ENCODE measurements at regions not wholly inside any gene's neighbourhood (a gene's known extent, or its start where the extent isn't known, plus 50 kb on each side); places are given as distances from the start of the nearest gene placed in this dataset.
"Not testable (repeated sequence)": the region's sequence is repeated elsewhere in the genome, so short reads cannot be mapped to it uniquely, and the experiment has no call there.

DNA sequence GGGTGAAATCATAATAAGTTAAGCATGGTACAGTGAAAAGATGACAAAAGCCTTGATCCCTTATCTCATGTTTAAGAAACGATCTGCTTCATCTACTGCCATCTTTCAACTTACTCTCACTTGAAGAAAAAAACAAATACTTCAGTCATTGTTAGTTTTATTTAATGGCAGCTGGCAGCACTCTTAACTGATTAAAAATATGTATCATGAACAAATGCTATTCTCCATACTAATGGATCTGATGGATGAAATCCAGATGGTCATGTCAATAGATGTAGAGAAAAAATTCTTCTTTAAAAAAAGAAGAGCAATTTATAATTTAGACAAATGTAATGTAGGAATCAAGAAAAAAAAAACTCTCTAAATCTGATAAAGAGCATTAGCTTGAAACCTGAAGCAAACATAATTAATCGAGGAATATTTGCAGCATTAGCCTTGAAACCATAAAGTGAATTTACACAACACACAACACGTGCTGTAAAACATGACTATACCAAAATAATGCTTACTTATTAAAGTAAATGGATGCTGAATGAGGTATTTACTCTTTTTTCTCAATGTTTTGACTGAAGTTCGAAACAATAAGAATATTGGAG is 579.0 kb upstream of the ADAMTS5 start:
- DNase-seq (ENCODE audit: low spot score in 2 of 2): no peak
- no peak overlapping the region for H3K4me3 ChIP-seq
- H3K36me3 ChIP-seq: no peaks in the 10 kb centered on the region
- WGBS: 74% methylated on average over 4 of the region's 4 CpGs
- H3K27ac ChIP-seq: no peak overlapping the region
- no peaks in the 10 kb centered on the region for H3K27me3 ChIP-seq
- H3K9me3 ChIP-seq: no peaks in the 10 kb centered on the region
- no peaks in the 10 kb centered on the region for H3K4me1 ChIP-seq
- TF ChIP-seq EP300 (IDR thresholded peaks at IDR 0.05): no peak
- no peak for TF ChIP-seq POLR2AphosphoS5 (IDR thresholded peaks at IDR 0.05)
- TF ChIP-seq, protein P1, sequence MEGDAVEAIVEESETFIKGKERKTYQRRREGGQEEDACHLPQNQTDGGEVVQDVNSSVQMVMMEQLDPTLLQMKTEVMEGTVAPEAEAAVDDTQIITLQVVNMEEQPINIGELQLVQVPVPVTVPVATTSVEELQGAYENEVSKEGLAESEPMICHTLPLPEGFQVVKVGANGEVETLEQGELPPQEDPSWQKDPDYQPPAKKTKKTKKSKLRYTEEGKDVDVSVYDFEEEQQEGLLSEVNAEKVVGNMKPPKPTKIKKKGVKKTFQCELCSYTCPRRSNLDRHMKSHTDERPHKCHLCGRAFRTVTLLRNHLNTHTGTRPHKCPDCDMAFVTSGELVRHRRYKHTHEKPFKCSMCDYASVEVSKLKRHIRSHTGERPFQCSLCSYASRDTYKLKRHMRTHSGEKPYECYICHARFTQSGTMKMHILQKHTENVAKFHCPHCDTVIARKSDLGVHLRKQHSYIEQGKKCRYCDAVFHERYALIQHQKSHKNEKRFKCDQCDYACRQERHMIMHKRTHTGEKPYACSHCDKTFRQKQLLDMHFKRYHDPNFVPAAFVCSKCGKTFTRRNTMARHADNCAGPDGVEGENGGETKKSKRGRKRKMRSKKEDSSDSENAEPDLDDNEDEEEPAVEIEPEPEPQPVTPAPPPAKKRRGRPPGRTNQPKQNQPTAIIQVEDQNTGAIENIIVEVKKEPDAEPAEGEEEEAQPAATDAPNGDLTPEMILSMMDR (IDR thresholded peaks at IDR 0.05): no peak
- TF ChIP-seq POLR2A (IDR thresholded peaks at IDR 0.05): no peak

DNA sequence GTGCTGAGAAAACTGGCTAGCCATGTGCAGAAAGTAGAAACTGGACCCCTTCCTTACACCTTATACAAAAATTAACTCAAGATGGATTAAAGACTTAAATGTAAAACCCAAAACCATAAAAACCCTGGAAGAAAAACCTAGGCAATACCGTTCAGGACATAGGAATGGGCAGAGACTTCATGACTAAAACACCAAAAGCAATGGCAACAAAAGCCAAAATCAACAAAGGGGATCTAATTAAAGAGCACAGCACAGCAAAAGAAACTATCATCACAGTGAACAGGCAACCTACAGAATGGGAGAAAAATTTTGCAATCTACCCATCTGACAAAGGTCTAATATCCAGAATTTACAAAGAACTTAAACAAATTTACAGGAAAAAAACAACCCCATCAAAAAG is 575.2 kb upstream of the ADAMTS5 start:
- not testable (repeated sequence) for DNase-seq (ENCODE audit: low spot score in 2 of 2); H3K36me3 ChIP-seq; H3K27ac ChIP-seq; H3K27me3 ChIP-seq; H3K4me3 ChIP-seq; H3K4me1 ChIP-seq; H3K9me3 ChIP-seq
- 59% methylated on average over 1 of the region's 1 CpG for WGBS

DNA sequence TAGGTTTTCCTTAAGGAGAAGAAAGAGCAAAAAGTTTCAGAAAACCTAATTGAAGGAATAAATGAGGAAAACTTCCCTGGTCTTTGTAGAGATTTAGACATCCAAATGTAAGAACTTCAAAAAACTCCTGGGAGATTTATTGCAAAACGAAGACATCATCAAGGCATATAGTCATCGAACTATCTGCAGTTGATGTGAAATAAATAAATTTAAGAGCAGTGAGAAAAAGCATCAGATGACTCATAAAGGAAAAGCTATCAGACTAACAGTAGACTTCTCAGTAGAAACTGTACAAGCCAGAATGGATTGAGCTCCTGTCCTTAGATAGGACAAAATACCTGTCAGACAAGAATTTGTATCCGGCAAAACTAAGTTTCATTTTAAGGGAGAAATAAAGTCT is 569.4 kb upstream of the ADAMTS5 start:
- no peaks in the 10 kb centered on the region for H3K9me3 ChIP-seq
- H3K27ac ChIP-seq: no peak overlapping the region
- TF ChIP-seq, protein P1 (IDR thresholded peaks at IDR 0.05): no peak
- TF ChIP-seq POLR2AphosphoS5 (IDR thresholded peaks at IDR 0.05) (no peak), POLR2A (IDR thresholded peaks at IDR 0.05) (no peak), EP300 (IDR thresholded peaks at IDR 0.05) (no peak)
- H3K27me3 ChIP-seq: no peaks in the 10 kb centered on the region
- 63% methylated on average over 3 of the region's 3 CpGs for WGBS
- no peak overlapping the region for H3K4me3 ChIP-seq
- H3K4me1 ChIP-seq: no peaks in the 10 kb centered on the region
- no peak for DNase-seq (ENCODE audit: low spot score in 2 of 2)
- no peaks in the 10 kb centered on the region for H3K36me3 ChIP-seq

DNA sequence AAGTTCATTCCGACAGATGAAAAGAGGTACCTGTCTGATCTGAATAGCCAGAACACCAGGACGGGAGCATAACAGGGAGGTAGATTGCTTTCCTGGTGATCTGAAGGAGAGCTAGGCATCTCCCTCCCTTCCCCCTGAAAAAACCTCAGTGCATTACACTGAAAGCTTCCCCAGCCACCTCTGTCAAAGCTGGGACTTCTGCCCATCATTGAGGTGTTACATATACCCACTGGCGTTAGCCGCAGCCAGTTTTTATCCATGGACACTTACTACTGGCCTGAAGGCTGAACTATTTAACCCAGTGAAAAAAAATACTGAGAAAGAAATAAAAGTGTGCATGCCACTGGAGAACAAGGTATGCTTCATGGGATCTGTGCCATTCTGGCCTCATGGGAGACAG is 568.3 kb upstream of the ADAMTS5 start:
- no peak for DNase-seq (ENCODE audit: low spot score in 2 of 2)
- Histone ChIP-seq H3K9me3 (no peaks in the 10 kb centered on the region), H3K4me3 (no peak overlapping the region), H3K27ac (no peak overlapping the region), H3K36me3 (no peaks in the 10 kb centered on the region), H3K4me1 (no peaks in the 10 kb centered on the region), H3K27me3 (no peaks in the 10 kb centered on the region)
- TF ChIP-seq POLR2AphosphoS5 (IDR thresholded peaks at IDR 0.05): no peak
- TF ChIP-seq EP300 (IDR thresholded peaks at IDR 0.05): no peak
- TF ChIP-seq, protein P1 (IDR thresholded peaks at IDR 0.05): no peak
- TF ChIP-seq POLR2A (IDR thresholded peaks at IDR 0.05): no peak
- 85% methylated on average over 4 of the region's 4 CpGs for WGBS

DNA sequence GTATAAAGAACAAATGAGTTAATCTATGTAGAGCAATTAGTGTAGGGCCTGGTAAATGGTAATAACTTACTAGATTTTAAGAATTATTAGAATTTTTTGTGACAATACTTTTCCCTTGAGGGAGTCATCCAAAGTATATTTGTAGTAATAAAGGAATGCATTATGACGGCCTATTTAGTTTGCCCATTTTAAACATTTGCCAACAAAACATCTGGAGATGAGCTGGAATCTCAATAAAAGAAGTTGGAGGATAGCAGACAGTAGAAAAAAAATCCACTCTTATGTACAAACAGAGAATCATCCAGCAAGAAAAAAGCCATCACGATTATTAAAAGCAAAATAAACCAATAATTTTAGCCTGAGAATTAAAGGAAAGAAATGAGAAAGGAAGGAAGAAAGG is 567.3 kb upstream of the ADAMTS5 start:
- Histone ChIP-seq H3K4me1 (no peaks in the 10 kb centered on the region), H3K27ac (no peak overlapping the region)
- WGBS: 65% methylated on average over 2 of the region's 2 CpGs

DNA sequence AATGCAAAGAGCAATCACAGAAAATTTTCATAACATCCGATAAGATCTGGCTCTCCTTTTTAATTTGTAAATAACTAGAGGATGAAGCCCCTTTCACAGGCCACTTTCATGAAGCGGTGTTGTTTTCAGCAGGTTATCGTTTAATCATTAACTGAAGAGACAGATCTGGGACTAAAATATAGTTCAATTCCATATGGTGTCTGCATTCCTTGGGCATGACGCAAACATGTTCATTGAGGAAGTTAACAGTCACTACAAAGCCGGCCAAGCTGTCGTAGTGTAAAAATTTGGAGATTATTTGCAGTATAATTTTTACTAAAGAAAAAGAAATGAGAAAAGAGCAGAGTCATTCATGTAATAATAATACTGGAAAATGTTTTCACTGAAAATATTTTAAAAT is 565.2 kb upstream of the ADAMTS5 start:
- H3K4me3 ChIP-seq: no peak overlapping the region
- 79% methylated on average over 6 of the region's 6 CpGs for WGBS
- no peaks in the 10 kb centered on the region for H3K27me3 ChIP-seq
- H3K36me3 ChIP-seq: no peaks in the 10 kb centered on the region
- TF ChIP-seq POLR2AphosphoS5 (IDR thresholded peaks at IDR 0.05) (no peak), POLR2A (IDR thresholded peaks at IDR 0.05) (no peak), EP300 (IDR thresholded peaks at IDR 0.05) (no peak)
- TF ChIP-seq, protein P1 (IDR thresholded peaks at IDR 0.05): no peak
- H3K9me3 ChIP-seq: no peaks in the 10 kb centered on the region
- H3K27ac ChIP-seq: no peak overlapping the region
- no peaks in the 10 kb centered on the region for H3K4me1 ChIP-seq
- DNase-seq (ENCODE audit: low spot score in 2 of 2): no peak

More for the DNA sequence above, 567.3 kb upstream of the ADAMTS5 start:
- no peaks in the 10 kb centered on the region for H3K36me3 ChIP-seq
- no peaks in the 10 kb centered on the region for H3K9me3 ChIP-seq
- H3K4me3 ChIP-seq: no peak overlapping the region
- TF ChIP-seq EP300 (IDR thresholded peaks at IDR 0.05) (no peak), POLR2AphosphoS5 (IDR thresholded peaks at IDR 0.05) (no peak)
- H3K27me3 ChIP-seq: no peaks in the 10 kb centered on the region
- no peak for DNase-seq (ENCODE audit: low spot score in 2 of 2)

All from suprapubic skin (tissue), 4 donors.